ENCODE measurements at regions not wholly inside any gene's neighbourhood (a gene's known extent, or its start where the extent isn't known, plus 50 kb on each side); places are given as distances from the start of the nearest gene placed in this dataset.
A peak's percentile ranks its signal among the peaks of the same experiment; 100 is the strongest.

DNA sequence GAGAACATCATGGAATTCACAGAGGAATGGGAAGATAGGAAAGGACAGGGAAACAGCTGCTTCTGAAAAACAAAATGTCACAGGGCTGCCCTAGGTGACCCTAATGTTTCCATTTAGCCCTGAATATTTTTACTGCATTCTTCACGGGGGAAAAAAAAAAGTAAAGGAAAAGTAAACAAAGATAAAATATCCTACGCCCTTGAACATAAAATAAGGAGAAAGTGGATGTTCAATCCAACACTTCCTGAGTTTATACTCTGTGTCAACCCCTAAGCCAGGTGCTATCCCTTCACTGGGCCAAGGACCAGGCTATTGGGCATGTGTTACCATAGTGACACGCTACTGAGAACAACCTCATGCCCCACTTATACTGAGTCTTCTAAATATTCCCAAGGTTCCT, 84.7 kb downstream of the FAM76B start:
- no peak overlapping the region for H3K4me3 ChIP-seq (ENCODE audit: low read length)
- no peaks in the 10 kb centered on the region for H3K9me3 ChIP-seq (replicated peaks; ENCODE audit: control insufficient read depth, low read depth, low read length)
- no peak overlapping the region for H3K27ac ChIP-seq (ENCODE audit: low read length)
- 40% methylated on average over 1 of the region's 3 CpGs for WGBS (ENCODE audit: insufficient coverage)
- no peak for DNase-seq
- peaks cover 5% of the 10 kb centered on the region for H3K4me1 ChIP-seq (ENCODE audit: control insufficient read depth, insufficient read depth, low read length)
- H3K36me3 ChIP-seq (ENCODE audit: control insufficient read depth, insufficient read depth, low read length) = no peaks in the 10 kb centered on the region
- H3K27me3 ChIP-seq (ENCODE audit: control insufficient read depth, insufficient read depth, low read length) = no peaks in the 10 kb centered on the region

GRCh38 chr11:95703049-95703448, 86.5 kb downstream of the FAM76B start:
- Histone ChIP-seq H3K27me3 (ENCODE audit: control insufficient read depth, insufficient read depth, low read length) (no peaks in the 10 kb centered on the region), H3K4me3 (ENCODE audit: low read length) (no peak overlapping the region), H3K36me3 (ENCODE audit: control insufficient read depth, insufficient read depth, low read length) (no peaks in the 10 kb centered on the region), H3K27ac (ENCODE audit: low read length) (no peak overlapping the region), H3K4me1 (ENCODE audit: control insufficient read depth, insufficient read depth, low read length) (peaks cover 5% of the 10 kb centered on the region), H3K9me3 (replicated peaks; ENCODE audit: control insufficient read depth, low read depth, low read length) (no peaks in the 10 kb centered on the region)
- no CpG with 5 or more reads among the region's 3 CpGs for WGBS (ENCODE audit: insufficient coverage)
- no peak for DNase-seq

DNA sequence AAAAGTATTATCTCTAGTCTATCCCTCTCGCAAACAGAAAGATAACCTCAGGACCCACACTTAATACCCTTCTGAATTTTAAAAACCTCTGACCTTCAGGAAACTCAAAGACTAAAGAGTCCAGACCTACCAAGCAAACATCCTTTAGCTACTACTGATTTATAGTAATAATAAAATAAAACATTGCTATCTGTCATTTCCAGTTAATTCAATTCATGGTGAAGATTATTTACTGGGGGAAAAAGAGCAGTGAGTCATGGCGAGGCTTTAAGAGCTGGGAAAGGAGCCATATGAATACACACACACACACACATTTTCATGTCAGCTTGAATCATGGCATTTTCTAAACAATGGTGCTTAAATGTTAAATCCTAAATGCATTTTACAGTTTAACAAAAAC, 87.1 kb downstream of the FAM76B start:
- Histone ChIP-seq H3K9me3 (replicated peaks; ENCODE audit: control insufficient read depth, low read depth, low read length) (no peaks in the 10 kb centered on the region), H3K36me3 (ENCODE audit: control insufficient read depth, insufficient read depth, low read length) (no peaks in the 10 kb centered on the region), H3K27ac (ENCODE audit: low read length) (peak overlapping the region; percentile 22), H3K27me3 (ENCODE audit: control insufficient read depth, insufficient read depth, low read length) (no peaks in the 10 kb centered on the region), H3K4me3 (ENCODE audit: low read length) (no peak overlapping the region), H3K4me1 (ENCODE audit: control insufficient read depth, insufficient read depth, low read length) (peaks cover 10% of the 10 kb centered on the region)
- peak; percentile 81 for DNase-seq
- no CpG with 5 or more reads among the region's 2 CpGs for WGBS (ENCODE audit: insufficient coverage)

DNA sequence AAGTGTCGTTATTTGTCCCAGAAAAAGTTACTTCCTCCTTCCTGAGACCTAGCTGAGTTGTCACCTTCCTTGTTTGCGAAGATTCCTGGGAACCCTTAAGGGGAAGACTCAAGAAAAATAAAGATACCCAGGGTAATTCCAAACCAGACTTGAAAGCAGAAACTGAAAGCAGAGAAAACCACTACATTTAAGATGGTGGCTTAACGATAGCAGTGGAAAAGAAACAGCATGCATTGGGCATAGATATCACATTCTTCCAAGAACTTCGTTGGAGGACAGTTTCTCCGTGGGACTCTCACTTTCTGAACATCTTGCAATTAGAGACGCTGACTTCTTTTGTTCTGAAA, 89.1 kb downstream of the FAM76B start:
- no peak for DNase-seq
- H3K27me3 ChIP-seq (ENCODE audit: control insufficient read depth, insufficient read depth, low read length) = no peaks in the 10 kb centered on the region
- no peak overlapping the region for H3K27ac ChIP-seq (ENCODE audit: low read length)
- no peaks in the 10 kb centered on the region for H3K36me3 ChIP-seq (ENCODE audit: control insufficient read depth, insufficient read depth, low read length)
- peaks cover 9% of the 10 kb centered on the region for H3K4me1 ChIP-seq (ENCODE audit: control insufficient read depth, insufficient read depth, low read length)
- H3K4me3 ChIP-seq (ENCODE audit: low read length) = no peak overlapping the region
- 85% methylated on average over 4 of the region's 6 CpGs for WGBS (ENCODE audit: insufficient coverage)
- no peaks in the 10 kb centered on the region for H3K9me3 ChIP-seq (replicated peaks; ENCODE audit: control insufficient read depth, low read depth, low read length)

DNA sequence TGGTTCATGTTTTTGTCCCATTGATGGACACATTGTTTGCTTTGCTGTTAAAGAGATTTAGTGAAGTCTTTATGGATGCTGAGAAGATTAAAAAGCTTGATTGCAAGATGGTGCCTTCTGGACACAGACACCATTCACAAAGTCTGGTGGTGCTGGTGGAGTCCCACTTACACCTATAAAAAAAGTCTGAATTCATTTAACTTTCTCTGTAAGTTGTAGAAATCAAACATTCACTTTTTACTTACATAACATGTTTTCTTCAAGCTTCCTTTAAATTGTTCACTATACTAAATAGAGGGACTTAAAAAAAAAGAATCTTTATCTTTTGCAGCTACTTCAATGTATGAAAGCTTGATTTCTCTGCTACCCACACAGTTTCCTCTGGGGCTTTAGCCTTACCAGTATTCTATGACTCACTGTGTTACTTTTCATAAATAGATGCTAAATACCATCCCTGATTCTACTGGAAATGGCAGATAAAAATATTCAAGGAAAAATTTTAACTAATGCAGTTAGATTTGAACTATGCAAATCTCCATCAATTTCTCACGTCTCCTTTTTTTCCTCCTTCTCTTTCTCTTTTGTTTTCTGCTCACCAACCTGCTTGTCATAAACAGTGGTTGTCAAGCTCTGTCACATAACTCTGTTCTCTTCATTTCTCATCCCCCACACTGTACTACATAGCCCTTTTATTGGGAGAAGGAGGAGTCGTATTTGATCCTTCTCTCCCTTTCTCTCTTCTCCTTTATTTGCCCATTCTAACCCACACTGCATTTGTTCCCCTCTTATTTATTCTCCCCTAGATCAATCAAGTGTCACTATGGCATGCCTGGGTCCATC, 89.7 kb downstream of the FAM76B start:
- Histone ChIP-seq H3K27ac (ENCODE audit: low read length) (no peak overlapping the region), H3K9me3 (replicated peaks; ENCODE audit: control insufficient read depth, low read depth, low read length) (no peaks in the 10 kb centered on the region), H3K4me1 (ENCODE audit: control insufficient read depth, insufficient read depth, low read length) (peaks cover 6% of the 10 kb centered on the region)

DNA sequence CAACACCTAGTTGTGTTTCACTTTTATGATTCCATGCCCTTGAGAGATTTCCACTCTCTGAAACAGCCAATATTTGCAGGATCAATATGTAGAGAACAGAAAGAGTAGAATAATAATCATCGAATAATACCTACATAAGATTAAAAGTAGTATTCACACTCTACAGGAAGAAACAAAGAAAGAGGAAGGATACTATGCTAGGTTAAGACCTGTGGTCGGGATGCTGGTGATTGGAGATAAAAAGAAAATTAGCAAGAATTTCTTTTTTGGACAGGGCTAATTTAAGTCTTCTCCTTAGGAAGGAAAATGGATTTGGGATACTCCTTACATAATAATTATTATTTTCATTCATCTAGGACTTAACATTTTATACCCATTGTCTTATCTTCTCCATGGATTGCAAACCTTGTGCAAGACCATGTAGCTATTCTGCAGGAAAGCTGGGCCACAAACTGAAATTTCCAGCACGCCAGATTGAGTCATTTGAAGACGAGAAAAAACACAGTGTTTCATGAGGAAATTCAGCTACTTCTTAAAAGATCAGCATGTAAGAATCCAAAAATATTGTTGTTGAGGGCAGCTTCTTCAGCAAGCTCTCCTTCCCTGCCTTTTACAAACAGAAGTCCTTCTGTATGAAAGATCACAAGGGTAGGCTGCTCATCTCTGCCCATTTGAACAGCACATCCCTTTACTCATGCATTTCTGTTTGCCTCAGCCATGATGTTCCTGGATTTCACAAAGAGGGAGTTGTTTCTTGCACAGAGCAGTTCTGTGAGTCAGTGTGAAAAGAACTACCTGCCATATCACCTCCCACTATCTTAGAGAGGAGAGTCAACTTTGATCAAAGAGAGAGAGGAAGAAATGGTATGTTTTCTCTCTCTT, 90.7 kb downstream of the FAM76B start:
- 100% methylated on average over 1 of the region's 4 CpGs for WGBS (ENCODE audit: insufficient coverage)
- Histone ChIP-seq H3K4me3 (ENCODE audit: low read length) (no peak overlapping the region), H3K9me3 (replicated peaks; ENCODE audit: control insufficient read depth, low read depth, low read length) (no peaks in the 10 kb centered on the region), H3K27ac (ENCODE audit: low read length) (no peak overlapping the region), H3K4me1 (ENCODE audit: control insufficient read depth, insufficient read depth, low read length) (peaks cover 6% of the 10 kb centered on the region), H3K36me3 (ENCODE audit: control insufficient read depth, insufficient read depth, low read length) (no peaks in the 10 kb centered on the region), H3K27me3 (ENCODE audit: control insufficient read depth, insufficient read depth, low read length) (no peaks in the 10 kb centered on the region)
- no peak for DNase-seq

More for the DNA sequence above, 89.7 kb downstream of the FAM76B start:
- no peak overlapping the region for H3K4me3 ChIP-seq (ENCODE audit: low read length)
- no peak for DNase-seq
- H3K27me3 ChIP-seq (ENCODE audit: control insufficient read depth, insufficient read depth, low read length) = no peaks in the 10 kb centered on the region
- no peaks in the 10 kb centered on the region for H3K36me3 ChIP-seq (ENCODE audit: control insufficient read depth, insufficient read depth, low read length)
- 80% methylated on average over 1 of the region's 2 CpGs for WGBS (ENCODE audit: insufficient coverage)

GRCh38 chr11:95697614-95698408, 91.8 kb downstream of the FAM76B start:
- H3K27me3 ChIP-seq (ENCODE audit: control insufficient read depth, insufficient read depth, low read length) = no peaks in the 10 kb centered on the region
- peak; percentile 81 for DNase-seq
- H3K4me1 ChIP-seq (ENCODE audit: control insufficient read depth, insufficient read depth, low read length) = peaks cover 6% of the 10 kb centered on the region
- no peaks in the 10 kb centered on the region for H3K9me3 ChIP-seq (replicated peaks; ENCODE audit: control insufficient read depth, low read depth, low read length)
- H3K4me3 ChIP-seq (ENCODE audit: low read length) = no peak overlapping the region
- peak overlapping the region; percentile 43 for H3K27ac ChIP-seq (ENCODE audit: low read length)
- 65% methylated on average over 9 of the region's 10 CpGs for WGBS (ENCODE audit: insufficient coverage)
- H3K36me3 ChIP-seq (ENCODE audit: control insufficient read depth, insufficient read depth, low read length) = no peaks in the 10 kb centered on the region

GRCh38 chr11:95695181-95695580, 94.4 kb downstream of the FAM76B start:
- no peak overlapping the region for H3K27ac ChIP-seq (ENCODE audit: low read length)
- H3K27me3 ChIP-seq (ENCODE audit: control insufficient read depth, insufficient read depth, low read length) = no peaks in the 10 kb centered on the region
- DNase-seq = no peak
- H3K36me3 ChIP-seq (ENCODE audit: control insufficient read depth, insufficient read depth, low read length) = no peaks in the 10 kb centered on the region
- H3K4me1 ChIP-seq (ENCODE audit: control insufficient read depth, insufficient read depth, low read length) = peaks cover 6% of the 10 kb centered on the region
- H3K9me3 ChIP-seq (replicated peaks; ENCODE audit: control insufficient read depth, low read depth, low read length) = no peaks in the 10 kb centered on the region
- no peak overlapping the region for H3K4me3 ChIP-seq (ENCODE audit: low read length)

DNA sequence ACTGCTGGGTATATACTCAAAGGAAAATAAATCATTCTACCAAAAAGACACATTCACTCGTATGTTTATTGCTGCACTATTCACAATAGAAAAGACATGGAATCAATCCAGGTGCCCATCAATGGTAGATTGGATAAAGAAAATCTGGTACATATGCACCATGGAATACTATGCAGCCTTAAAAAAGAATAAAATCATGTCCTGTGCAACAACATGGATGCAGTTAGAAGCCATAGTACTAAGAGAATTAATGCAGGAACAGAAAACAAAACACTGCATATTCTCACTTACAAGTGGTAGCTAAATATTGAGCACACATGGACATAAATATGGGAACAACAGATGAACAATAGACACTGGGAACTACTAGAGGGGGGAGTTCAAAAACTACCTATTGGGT, 96.3 kb downstream of the FAM76B start:
- DNase-seq = no peak
- H3K36me3 ChIP-seq (ENCODE audit: control insufficient read depth, insufficient read depth, low read length) = no peaks in the 10 kb centered on the region
- H3K27ac ChIP-seq (ENCODE audit: low read length) = no peak overlapping the region
- no peaks in the 10 kb centered on the region for H3K27me3 ChIP-seq (ENCODE audit: control insufficient read depth, insufficient read depth, low read length)
- WGBS (ENCODE audit: insufficient coverage) = no CpG with 5 or more reads among the region's 1 CpG
- H3K4me3 ChIP-seq (ENCODE audit: low read length) = no peak overlapping the region
- peaks cover 6% of the 10 kb centered on the region for H3K4me1 ChIP-seq (ENCODE audit: control insufficient read depth, insufficient read depth, low read length)
- no peaks in the 10 kb centered on the region for H3K9me3 ChIP-seq (replicated peaks; ENCODE audit: control insufficient read depth, low read depth, low read length)

All from muscle of leg (tissue), 3 donors.